HCT116 (cell line): ENCODE measurements at regions not wholly inside any gene's neighbourhood (a gene's known extent, or its start where the extent isn't known, plus 50 kb on each side); places are given as distances from the start of the nearest gene placed in this dataset.

Experiments used
- ATAC-seq: fragments of 200-7000 bp; cut with Tn5 transposase; 2 replicates; pipeline ENCODE4 v1.9.1; 2020; ENCODE audit warnings: mild to moderate bottlenecking, moderate library complexity
- BruUV-seq: library from RNA; stranded (reverse); fragments of 400-500 nt; replicated peaks from 2 replicates; lab custom pipeline; 2021; lab: Mats Ljungman, UMichigan
- CTCF ChIA-PET: fragments of 300-600 bp; sonication (Branson Sonifier 250); formaldehyde crosslinking; loops from one replicate; lab custom pipeline; 2021; ENCODE audit warnings: antibody characterized with exemption; lab: Charles Lee
- POLR2A ChIA-PET: fragments of 300-600, 350-600 bp; sonication (Branson Sonifier 250); formaldehyde crosslinking; loops from one replicate; lab custom pipeline; 2021; ENCODE audit warnings: antibody characterized with exemption; lab: Charles Lee
- RAD21 ChIA-PET, 2 experiments: fragments of 300-600 bp; sonication (Branson Sonifier 250); formaldehyde crosslinking; loops; one replicate each; lab custom pipeline; 2023; ENCODE audit warnings: low total read pairs in 2 of 2; ENCODE audit not compliant: uncharacterized antibody in 2 of 2, unreplicated experiment in 2 of 2, low non-redundant PET in 1 of 2; lab: Charles Lee
- DNase-seq: peaks from one replicate; pipeline ENCODE4 v3.0.0-alpha.2; 2010; ENCODE audit warnings: low read depth, low spot score
- H2AFZ ChIP-seq: fragments of 200-600 bp; shearing (Covaris generic), sonication (generic); 2 replicates; pipeline ENCODE4 v1.6.1; 2017; ENCODE audit warnings: low read depth, mixed run types, mixed read lengths, antibody characterized with exemption, low read length; ENCODE audit not compliant: poor library complexity, severe bottlenecking
- H3K27ac ChIP-seq: 2 replicates; pipeline ENCODE4 v1.5.1; 2012; ENCODE audit warnings: low read depth, low read length
- H3K27me3 ChIP-seq: fragments of 200-600 bp; sonication (generic); 2 replicates; pipeline ENCODE4 v1.6.1; 2016; ENCODE audit warnings: mixed run types, low read length, mixed read lengths; ENCODE audit not compliant: insufficient read depth
- H3K36me3 ChIP-seq, 2 experiments: fragments of 200-500 bp in 1 of 2; fragments of 200-600 bp in 1 of 2; sonication (Bioruptor generic) in 1 of 2; sonication (generic) in 1 of 2; 2 replicates each; pipeline versions ENCODE4 v1.5.1 to v1.6.1; 2014 to 2016; ENCODE audit warnings: low read length in 2 of 2, inconsistent platforms in 1 of 2, mixed read lengths in 1 of 2, mixed run types in 1 of 2; ENCODE audit not compliant: insufficient read depth in 2 of 2, control insufficient read depth in 1 of 2
- H3K4me1 ChIP-seq, 2 experiments: fragments of 200-600 bp in 1 of 2; sonication (generic) in 1 of 2; 2 replicates each; pipeline versions ENCODE4 v1.5.1 to v1.6.1; 2012 to 2017; ENCODE audit warnings: low read length in 2 of 2, inconsistent platforms in 1 of 2, mild to moderate bottlenecking in 1 of 2, mixed read lengths in 1 of 2, mixed run types in 1 of 2, moderate library complexity in 1 of 2; ENCODE audit not compliant: insufficient read depth in 2 of 2, control insufficient read depth in 1 of 2
- H3K4me2 ChIP-seq: fragments of 200-600 bp; sonication (generic); 2 replicates; pipeline ENCODE4 v1.6.1; 2017; ENCODE audit warnings: mixed run types, low read length, mixed read lengths
- H3K4me3 ChIP-seq, 2 experiments: fragments of 200-600 bp in 1 of 2; sonication (generic) in 1 of 2; replicated peaks in 1 of 2; 2 replicates each; pipeline ENCODE4 v1.5.1; 2011 to 2016; ENCODE audit warnings: low read length in 2 of 2, control low read depth in 1 of 2, low read depth in 1 of 2, mild to moderate bottlenecking in 1 of 2, mixed read lengths in 1 of 2, mixed run types in 1 of 2
- H3K79me2 ChIP-seq: fragments of 200-600 bp; sonication (generic); 2 replicates; pipeline ENCODE4 v1.6.1; 2017; ENCODE audit warnings: mild to moderate bottlenecking, mixed run types, low read length, moderate library complexity, mixed read lengths; ENCODE audit not compliant: insufficient read depth
- H3K9ac ChIP-seq: fragments of 200-600 bp; sonication (generic); 2 replicates; pipeline ENCODE4 v1.6.1; 2016; ENCODE audit warnings: low read length, mixed read lengths
- H3K9me2 ChIP-seq: fragments of 200-600 bp; sonication (generic), shearing (Covaris generic); 2 replicates; pipeline ENCODE4 v1.6.1; 2017; ENCODE audit warnings: mixed run types, mild to moderate bottlenecking, moderate library complexity; ENCODE audit not compliant: insufficient read depth
- H3K9me3 ChIP-seq, 2 experiments: fragments of 200-500 bp in 1 of 2; fragments of 200-600 bp in 1 of 2; sonication (Bioruptor generic) in 1 of 2; sonication (generic) in 1 of 2; 2 replicates each; pipeline ENCODE4 v1.6.1; 2014 to 2017; ENCODE audit warnings: low read length in 2 of 2, mixed read lengths in 2 of 2, inconsistent platforms in 1 of 2, low read depth in 1 of 2, mild to moderate bottlenecking in 1 of 2, mixed run types in 1 of 2, moderate library complexity in 1 of 2; ENCODE audit not compliant: control insufficient read depth in 1 of 2, insufficient read depth in 1 of 2
- H4K20me1 ChIP-seq: fragments of 200-600 bp; sonication (generic), shearing (Covaris generic); 2 replicates; pipeline ENCODE4 v1.6.1; 2017; ENCODE audit warnings: mixed run types, mild to moderate bottlenecking, moderate library complexity; ENCODE audit not compliant: insufficient read depth
- CEBPB ChIP-seq: IDR thresholded peaks from 2 replicates; pipeline ENCODE4 v1.6.1; 2012; ENCODE audit warnings: low read depth
- EGR1 ChIP-seq: IDR thresholded peaks from 2 replicates; pipeline ENCODE4 v1.6.1; 2012; ENCODE audit warnings: low read depth
- ELF1 ChIP-seq: IDR thresholded peaks from 2 replicates; pipeline ENCODE4 v1.6.1; 2012; ENCODE audit warnings: low read depth, borderline replicate concordance
- EZH2phosphoT487 ChIP-seq: fragments of 200-600 bp; IDR thresholded peaks from 2 replicates; pipeline ENCODE4 v1.6.1; 2018; ENCODE audit warnings: antibody characterized with exemption, borderline replicate concordance
- MAX ChIP-seq: IDR thresholded peaks from 2 replicates; pipeline ENCODE4 v1.6.1; 2012
- POLR2A ChIP-seq: IDR thresholded peaks from 2 replicates; pipeline ENCODE4 v1.7.0; 2011; ENCODE audit warnings: borderline replicate concordance; ENCODE audit not compliant: insufficient read depth, insufficient read length; ENCODE audit errors: extremely low read depth
- SIN3A ChIP-seq: IDR thresholded peaks from 2 replicates; pipeline ENCODE4 v1.6.1; 2012; ENCODE audit warnings: low read depth
- ZNF274 ChIP-seq: fragments of 200-500 bp; sonication (Bioruptor generic); IDR thresholded peaks from 2 replicates; pipeline ENCODE4 v1.6.1; 2014; ENCODE audit warnings: mild to moderate bottlenecking, low read depth, low read length, inconsistent platforms
- intact Hi-C: fragments of 100-400 bp; cut with micrococcal nuclease; formaldehyde crosslinking; loops from 2 replicates; pipeline ENCODE4 v1.10.0; 2022
- TF ChIP-seq, protein P1 (sequence below): IDR thresholded peaks from 2 replicates; pipeline ENCODE4 v1.6.1; 2012; ENCODE audit warnings: low read depth

- ChIA-PET RAD21 (no interaction called here), CTCF (no interaction called here), POLR2A (no interaction called here)
- H3K36me3 ChIP-seq: no peaks in the 10 kb centered on the region
- H3K9me2 ChIP-seq: no peaks in the 10 kb centered on the region
- H3K27me3 ChIP-seq: no peaks in the 10 kb centered on the region
- intact Hi-C loops: no loop called here
- no peaks in the 10 kb centered on the region for H4K20me1 ChIP-seq
- no peak for DNase-seq
- no TSS peak for BruUV-seq
- no peak overlapping the region for H3K27ac ChIP-seq
- no peaks in the 10 kb centered on the region for H3K79me2 ChIP-seq
- no peaks in the 10 kb centered on the region for H3K4me1 ChIP-seq
- ATAC-seq: no peak
- no peak overlapping the region for H3K4me3 ChIP-seq
- H3K9ac ChIP-seq: no peak overlapping the region
- H3K9me3 ChIP-seq: no peaks in the 10 kb centered on the region
- no peak overlapping the region for H3K4me2 ChIP-seq
- TF ChIP-seq MAX: no peak
- TF ChIP-seq SIN3A: no peak
- TF ChIP-seq CEBPB: no peak
- TF ChIP-seq ZNF274: no peak
- TF ChIP-seq ELF1: no peak
- no peak for TF ChIP-seq EZH2phosphoT487
- TF ChIP-seq POLR2A: no peak
- TF ChIP-seq EGR1: no peak
- TF ChIP-seq, protein P1, sequence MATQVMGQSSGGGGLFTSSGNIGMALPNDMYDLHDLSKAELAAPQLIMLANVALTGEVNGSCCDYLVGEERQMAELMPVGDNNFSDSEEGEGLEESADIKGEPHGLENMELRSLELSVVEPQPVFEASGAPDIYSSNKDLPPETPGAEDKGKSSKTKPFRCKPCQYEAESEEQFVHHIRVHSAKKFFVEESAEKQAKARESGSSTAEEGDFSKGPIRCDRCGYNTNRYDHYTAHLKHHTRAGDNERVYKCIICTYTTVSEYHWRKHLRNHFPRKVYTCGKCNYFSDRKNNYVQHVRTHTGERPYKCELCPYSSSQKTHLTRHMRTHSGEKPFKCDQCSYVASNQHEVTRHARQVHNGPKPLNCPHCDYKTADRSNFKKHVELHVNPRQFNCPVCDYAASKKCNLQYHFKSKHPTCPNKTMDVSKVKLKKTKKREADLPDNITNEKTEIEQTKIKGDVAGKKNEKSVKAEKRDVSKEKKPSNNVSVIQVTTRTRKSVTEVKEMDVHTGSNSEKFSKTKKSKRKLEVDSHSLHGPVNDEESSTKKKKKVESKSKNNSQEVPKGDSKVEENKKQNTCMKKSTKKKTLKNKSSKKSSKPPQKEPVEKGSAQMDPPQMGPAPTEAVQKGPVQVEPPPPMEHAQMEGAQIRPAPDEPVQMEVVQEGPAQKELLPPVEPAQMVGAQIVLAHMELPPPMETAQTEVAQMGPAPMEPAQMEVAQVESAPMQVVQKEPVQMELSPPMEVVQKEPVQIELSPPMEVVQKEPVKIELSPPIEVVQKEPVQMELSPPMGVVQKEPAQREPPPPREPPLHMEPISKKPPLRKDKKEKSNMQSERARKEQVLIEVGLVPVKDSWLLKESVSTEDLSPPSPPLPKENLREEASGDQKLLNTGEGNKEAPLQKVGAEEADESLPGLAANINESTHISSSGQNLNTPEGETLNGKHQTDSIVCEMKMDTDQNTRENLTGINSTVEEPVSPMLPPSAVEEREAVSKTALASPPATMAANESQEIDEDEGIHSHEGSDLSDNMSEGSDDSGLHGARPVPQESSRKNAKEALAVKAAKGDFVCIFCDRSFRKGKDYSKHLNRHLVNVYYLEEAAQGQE: no peak
- no peak overlapping the region for H2AFZ ChIP-seq
Measured at GRCh38 chr10:130749911-130750310, 561.6 kb downstream of the TCERG1L start.
